ENCODE measurements at regions not wholly inside any gene's neighbourhood (a gene's known extent, or its start where the extent isn't known, plus 50 kb on each side); places are given as distances from the start of the nearest gene placed in this dataset.

- intact Hi-C loops (cut with DNase I): loop anchor here (5.0 kb wide), 1 partner anchor 411 kb away; no protein-coding TSS in a partner anchor
- DNase-seq: no peak
Measured at GRCh38 chr12:93978553-93978952, 169.8 kb upstream of the PLXNC1 start.

DNA sequence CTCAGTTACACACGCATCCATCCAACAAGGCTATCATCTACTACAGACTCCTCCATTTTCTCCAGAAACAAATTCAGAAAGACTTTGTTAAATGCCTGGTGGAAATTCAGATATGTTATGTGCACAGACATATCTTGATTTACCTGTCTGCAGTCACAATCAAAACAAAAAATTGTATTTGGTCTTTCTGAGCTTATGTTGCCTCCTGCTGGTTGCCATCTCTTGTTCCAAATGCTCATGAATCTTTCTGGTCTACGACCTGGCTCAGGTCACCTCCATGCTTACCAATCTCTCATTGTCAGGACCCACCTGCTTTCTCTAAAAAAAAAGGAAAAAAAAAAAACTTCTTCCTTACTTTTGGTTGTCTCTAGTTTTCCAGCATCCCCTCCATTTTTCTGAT is 169.2 kb upstream of the PLXNC1 start:
- no peaks in the 10 kb centered on the region for H3K36me3 ChIP-seq
- H3K27me3 ChIP-seq: no peaks in the 10 kb centered on the region
- intact Hi-C loops (cut with DNase I): loop anchor here (5.0 kb wide), 1 partner anchor 412 kb away; no protein-coding TSS in a partner anchor
- peak; percentile 24 to 27 for DNase-seq
- H3K9me3 ChIP-seq: no peaks in the 10 kb centered on the region
- 62 to 64% methylated on average over 2 of the region's 2 CpGs for WGBS, 2 donors
- no peak overlapping the region for H3K27ac ChIP-seq
- no peaks in the 10 kb centered on the region for H3K4me1 ChIP-seq
- no peak overlapping the region for H3K4me3 ChIP-seq (replicated peaks in 1 of 3)
- no peak for TF ChIP-seq POLR2A (IDR thresholded peaks at IDR 0.05)
- TF ChIP-seq, protein P1, sequence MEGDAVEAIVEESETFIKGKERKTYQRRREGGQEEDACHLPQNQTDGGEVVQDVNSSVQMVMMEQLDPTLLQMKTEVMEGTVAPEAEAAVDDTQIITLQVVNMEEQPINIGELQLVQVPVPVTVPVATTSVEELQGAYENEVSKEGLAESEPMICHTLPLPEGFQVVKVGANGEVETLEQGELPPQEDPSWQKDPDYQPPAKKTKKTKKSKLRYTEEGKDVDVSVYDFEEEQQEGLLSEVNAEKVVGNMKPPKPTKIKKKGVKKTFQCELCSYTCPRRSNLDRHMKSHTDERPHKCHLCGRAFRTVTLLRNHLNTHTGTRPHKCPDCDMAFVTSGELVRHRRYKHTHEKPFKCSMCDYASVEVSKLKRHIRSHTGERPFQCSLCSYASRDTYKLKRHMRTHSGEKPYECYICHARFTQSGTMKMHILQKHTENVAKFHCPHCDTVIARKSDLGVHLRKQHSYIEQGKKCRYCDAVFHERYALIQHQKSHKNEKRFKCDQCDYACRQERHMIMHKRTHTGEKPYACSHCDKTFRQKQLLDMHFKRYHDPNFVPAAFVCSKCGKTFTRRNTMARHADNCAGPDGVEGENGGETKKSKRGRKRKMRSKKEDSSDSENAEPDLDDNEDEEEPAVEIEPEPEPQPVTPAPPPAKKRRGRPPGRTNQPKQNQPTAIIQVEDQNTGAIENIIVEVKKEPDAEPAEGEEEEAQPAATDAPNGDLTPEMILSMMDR (IDR thresholded peaks at IDR 0.05): peak in 4 of 6 experiments; percentile 28 to 65 (median 52)

More at GRCh38 chr12:93978553-93978952, 169.8 kb upstream of the PLXNC1 start:
- H3K9me3 ChIP-seq: no peaks in the 10 kb centered on the region
- no peaks in the 10 kb centered on the region for H3K27me3 ChIP-seq
- TF ChIP-seq, protein P1 (IDR thresholded peaks at IDR 0.05): no peak
- TF ChIP-seq POLR2A (IDR thresholded peaks at IDR 0.05): no peak
- no peaks in the 10 kb centered on the region for H3K36me3 ChIP-seq
- 90 to 94% methylated on average over 1 of the region's 1 CpG for WGBS, 2 donors
- H3K27ac ChIP-seq: no peak overlapping the region
- no peak overlapping the region for H3K4me3 ChIP-seq (replicated peaks in 1 of 3)
- H3K4me1 ChIP-seq: no peaks in the 10 kb centered on the region

- no peak overlapping the region for H3K27ac ChIP-seq
- no peak for DNase-seq
- 80 to 90% methylated on average over 3 of the region's 3 CpGs for WGBS, 2 donors
- no peak for TF ChIP-seq POLR2A (IDR thresholded peaks at IDR 0.05)
- TF ChIP-seq, protein P1 (IDR thresholded peaks at IDR 0.05): no peak
- no peak overlapping the region for H3K4me3 ChIP-seq (replicated peaks in 1 of 3)
- no peaks in the 10 kb centered on the region for H3K36me3 ChIP-seq
- H3K9me3 ChIP-seq: no peaks in the 10 kb centered on the region
- H3K27me3 ChIP-seq: no peaks in the 10 kb centered on the region
- no peaks in the 10 kb centered on the region for H3K4me1 ChIP-seq
- intact Hi-C loops (cut with DNase I): no loop called here
Measured at GRCh38 chr12:93980711-93981110, 167.7 kb upstream of the PLXNC1 start.

GRCh38 chr12:93981411-93981810 is 167.0 kb upstream of the PLXNC1 start:
- Histone ChIP-seq H3K4me1 (no peaks in the 10 kb centered on the region), H3K4me3 (replicated peaks in 1 of 3) (no peak overlapping the region), H3K9me3 (no peaks in the 10 kb centered on the region), H3K27me3 (no peaks in the 10 kb centered on the region), H3K27ac (no peak overlapping the region), H3K36me3 (no peaks in the 10 kb centered on the region)
- DNase-seq: no peak
- 93 to 94% methylated on average over 2 of the region's 2 CpGs for WGBS, 2 donors
- intact Hi-C loops (cut with DNase I): no loop called here
- no peak for TF ChIP-seq POLR2A (IDR thresholded peaks at IDR 0.05)
- TF ChIP-seq, protein P1 (IDR thresholded peaks at IDR 0.05): no peak

DNA sequence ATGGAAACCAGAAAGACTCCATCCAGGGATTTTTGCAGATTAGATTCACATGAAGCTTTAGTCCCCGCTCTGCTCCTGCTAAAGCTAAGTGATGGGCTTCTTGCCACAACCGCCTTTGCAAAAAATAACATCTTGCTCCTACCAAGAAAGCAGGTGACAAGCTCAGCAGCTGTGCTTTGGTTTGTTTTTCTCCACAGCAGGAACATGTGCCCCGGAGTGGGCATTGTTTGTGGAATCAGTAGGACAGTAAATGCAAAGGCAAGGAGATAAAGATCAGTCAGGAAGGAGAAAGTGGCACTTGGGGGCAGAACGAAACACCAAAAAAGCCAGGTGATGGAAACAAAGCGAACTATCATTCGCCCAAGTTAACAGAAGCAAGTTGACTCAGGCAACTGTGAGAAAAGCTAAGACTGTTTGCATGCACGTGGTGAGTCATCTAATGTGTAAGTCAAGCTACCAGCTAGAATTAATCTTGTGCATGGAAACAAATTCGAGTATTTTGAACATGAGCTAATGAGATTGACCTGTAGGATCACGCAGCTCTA is 165.5 kb upstream of the PLXNC1 start:
- 38 to 41% methylated on average over 9 of the region's 9 CpGs for WGBS, 2 donors

More for the DNA sequence above, 165.5 kb upstream of the PLXNC1 start:
- DNase-seq: peak; percentile 27 to 41
- TF ChIP-seq, protein P1 (IDR thresholded peaks at IDR 0.05): no peak
- no peak for TF ChIP-seq POLR2A (IDR thresholded peaks at IDR 0.05)
- Histone ChIP-seq H3K27ac (no peak overlapping the region), H3K4me3 (replicated peaks in 1 of 3) (no peak overlapping the region), H3K27me3 (no peaks in the 10 kb centered on the region), H3K4me1 (no peaks in the 10 kb centered on the region), H3K36me3 (no peaks in the 10 kb centered on the region), H3K9me3 (no peaks in the 10 kb centered on the region)
- intact Hi-C loops (cut with DNase I): no loop called here

All from thyroid gland (tissue), 4 donors.